Neuronal stem cell (in vitro differentiated cells): ENCODE measurements at regions not wholly inside any gene's neighbourhood (a gene's known extent, or its start where the extent isn't known, plus 50 kb on each side); places are given as distances from the start of the nearest gene placed in this dataset.

Experiments
- DNase-seq: peaks from one replicate; pipeline ENCODE4 v3.0.0-alpha.2; 2013; ENCODE audit warnings: low spot score
- H2AFZ ChIP-seq: one replicate; pipeline ENCODE4 v1.6.1; 2013; ENCODE audit warnings: mild to moderate bottlenecking, low read length, inconsistent platforms
- H2AK5ac ChIP-seq: 2 replicates; pipeline ENCODE4 v1.6.1; 2013; ENCODE audit warnings: low read depth, mild to moderate bottlenecking, inconsistent platforms, low read length, moderate library complexity, mixed read lengths
- H2BK120ac ChIP-seq: 2 replicates; pipeline ENCODE4 v1.6.1; 2013; ENCODE audit warnings: low read depth, mild to moderate bottlenecking, inconsistent platforms, low read length, moderate library complexity, mixed read lengths
- H2BK12ac ChIP-seq: one replicate; pipeline ENCODE4 v1.6.1; 2013; ENCODE audit warnings: low read length, inconsistent platforms
- H2BK15ac ChIP-seq: 2 replicates; pipeline ENCODE4 v1.6.1; 2013; ENCODE audit warnings: mild to moderate bottlenecking, low read length, inconsistent platforms, mixed read lengths
- H2BK5ac ChIP-seq: one replicate; pipeline ENCODE4 v1.6.1; 2013; ENCODE audit warnings: inconsistent platforms, mild to moderate bottlenecking, low read length, moderate library complexity
- H3K14ac ChIP-seq: one replicate; pipeline ENCODE4 v1.6.1; 2013; ENCODE audit warnings: low read length, inconsistent platforms
- H3K18ac ChIP-seq: 2 replicates; pipeline ENCODE4 v1.6.1; 2013; ENCODE audit warnings: low read length, inconsistent platforms
- H3K23ac ChIP-seq: 2 replicates; pipeline ENCODE4 v1.6.1; 2013; ENCODE audit warnings: low read depth, mild to moderate bottlenecking, mixed read lengths, low read length, inconsistent platforms; ENCODE audit not compliant: poor library complexity
- H3K27ac ChIP-seq: replicated peaks from 3 replicates; pipeline ENCODE4 v1.5.1; 2013; ENCODE audit warnings: low read length, inconsistent platforms
- H3K27me3 ChIP-seq, 3 experiments: 2 replicates each; pipeline ENCODE4 v1.6.1; 2013; ENCODE audit warnings: low read length in 3 of 3, mild to moderate bottlenecking in 2 of 3, inconsistent platforms in 1 of 3, low read depth in 1 of 3, mixed read lengths in 1 of 3, moderate library complexity in 1 of 3; ENCODE audit not compliant: control insufficient read depth in 3 of 3, insufficient read depth in 3 of 3
- H3K36me3 ChIP-seq, 2 donors: replicated peaks in 1 of 2; 2 replicates each; pipeline ENCODE4 v1.6.1; 2013; ENCODE audit warnings: low read length in 2 of 2; ENCODE audit not compliant: control insufficient read depth in 2 of 2, insufficient read depth in 2 of 2
- H3K4ac ChIP-seq: 2 replicates; pipeline ENCODE4 v1.6.1; 2013; ENCODE audit warnings: inconsistent platforms, mild to moderate bottlenecking, low read length, moderate library complexity
- H3K4me1 ChIP-seq, 2 donors: 1 replicate in 1 of 2; 2 replicates in 1 of 2; pipeline ENCODE4 v1.6.1; 2013; ENCODE audit warnings: low read length in 2 of 2, low read depth in 1 of 2; ENCODE audit not compliant: control insufficient read depth in 2 of 2, insufficient read depth in 1 of 2
- H3K4me2 ChIP-seq: one replicate; pipeline ENCODE4 v1.6.1; 2013; ENCODE audit warnings: mild to moderate bottlenecking, low read length, inconsistent platforms; ENCODE audit not compliant: insufficient read depth, poor library complexity, severe bottlenecking
- H3K4me3 ChIP-seq, 2 donors: 2 replicates each; pipeline ENCODE4 v1.5.1; 2013; ENCODE audit warnings: low read length in 2 of 2, mild to moderate bottlenecking in 2 of 2, inconsistent platforms in 1 of 2, moderate library complexity in 1 of 2
- H3K79me1 ChIP-seq: one replicate; pipeline ENCODE4 v1.6.1; 2013; ENCODE audit warnings: low read depth, mild to moderate bottlenecking, inconsistent platforms, low read length, moderate library complexity
- H3K9ac ChIP-seq: one replicate; pipeline ENCODE4 v1.6.1; 2013; ENCODE audit warnings: mild to moderate bottlenecking, low read depth, low read length, inconsistent platforms; ENCODE audit not compliant: poor library complexity
- H3K9me3 ChIP-seq, 2 donors: replicated peaks in 1 of 2; 2 replicates each; pipeline versions ENCODE3 to v1.6.1; 2013; ENCODE audit warnings: low read length in 2 of 2, mild to moderate bottlenecking in 2 of 2, inconsistent platforms in 1 of 2, low read depth in 1 of 2, mixed read lengths in 1 of 2, moderate library complexity in 1 of 2; ENCODE audit not compliant: control insufficient read depth in 2 of 2, insufficient read depth in 1 of 2
- H4K8ac ChIP-seq: one replicate; pipeline ENCODE4 v1.6.1; 2013; ENCODE audit warnings: low read depth, mild to moderate bottlenecking, inconsistent platforms, low read length, moderate library complexity
- H4K91ac ChIP-seq: one replicate; pipeline ENCODE4 v1.6.1; 2013; ENCODE audit warnings: low read length, low read depth, mild to moderate bottlenecking, inconsistent platforms; ENCODE audit not compliant: poor library complexity
- WGBS, 2 donors: extraction: QIAGEN DNeasy Blood & Tissue Kit; methylation state at CpG; one replicate each; pipeline ENCODE4 v1.1.7; 2013; ENCODE audit warnings: missing lambda C conversion rate in 2 of 2, mixed read lengths in 1 of 2; ENCODE audit not compliant: insufficient read length in 2 of 2, insufficient replicate concordance in 1 of 2; ENCODE audit errors: extremely low coverage in 2 of 2; 5-methylcytosine and 5-hydroxymethylcytosine counted together

DNA sequence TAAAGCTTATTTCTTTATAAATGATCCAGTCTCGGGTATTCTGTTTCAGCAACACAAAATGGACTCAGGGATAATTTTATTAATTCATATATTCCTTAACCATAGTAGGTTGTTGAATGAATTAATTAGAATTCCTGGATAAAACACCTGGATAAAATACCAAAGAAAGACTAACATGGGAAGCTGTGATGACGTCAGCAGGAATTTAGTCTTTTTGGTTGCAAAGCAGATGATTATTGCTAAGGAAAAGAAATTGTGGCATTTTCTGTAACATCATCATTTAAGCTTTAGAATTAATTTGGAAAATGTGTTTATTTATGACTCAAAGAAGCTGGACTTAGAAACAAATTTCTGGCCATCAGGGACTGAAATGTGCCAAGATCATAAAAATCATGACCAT lies 228.3 kb upstream of the ZBTB20 start:
- no CpG with 5 or more reads among the region's 2 CpGs for WGBS, 2 donors
- Histone ChIP-seq H3K4me2 (no peak overlapping the region), H3K23ac (no peak overlapping the region)

DNA sequence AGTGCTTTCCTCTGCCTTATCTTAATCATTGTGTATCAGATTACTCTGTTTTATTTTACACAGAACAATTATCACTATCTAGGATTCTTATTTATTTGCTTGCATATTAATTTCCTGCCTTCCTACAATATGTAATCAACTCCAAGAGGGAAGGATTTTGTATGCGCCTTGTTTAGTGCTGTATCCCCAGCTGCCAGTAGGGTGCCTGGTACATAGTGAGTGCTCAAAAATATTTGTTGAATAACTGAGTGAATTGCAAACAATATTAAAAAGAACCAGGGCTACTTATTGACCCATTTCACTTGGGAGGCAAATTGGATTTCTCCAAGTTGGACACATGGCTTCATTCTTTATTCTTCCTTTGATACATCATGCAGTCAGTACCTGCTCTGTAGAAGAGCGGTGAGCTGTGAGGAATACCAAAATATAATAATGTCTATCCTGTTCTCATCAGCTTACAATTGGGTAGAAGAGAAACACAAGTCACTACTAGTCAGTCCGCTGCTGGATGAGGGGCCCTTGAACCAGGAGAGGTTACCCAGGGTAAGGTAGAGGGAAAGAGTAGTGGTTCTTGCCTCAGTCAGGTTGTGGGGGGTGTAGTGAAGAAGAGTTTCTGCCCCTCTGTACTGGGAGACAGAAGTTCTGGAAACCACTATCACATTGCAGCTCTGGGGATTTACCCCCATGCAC lies 233.9 kb upstream of the ZBTB20 start:
- Histone ChIP-seq H2AFZ (no peak overlapping the region), H3K27ac (no peak overlapping the region), H3K14ac (no peak overlapping the region), H2BK5ac (no peak overlapping the region), H2BK120ac (no peak overlapping the region), H3K4ac (no peak overlapping the region), H3K27me3 (no peaks in the 10 kb centered on the region), H3K9ac (no peak overlapping the region), H4K91ac (no peak overlapping the region), H2AK5ac (no peak overlapping the region), H3K4me2 (no peak overlapping the region), H2BK12ac (no peak overlapping the region), H3K18ac (no peak overlapping the region), H3K23ac (no peak overlapping the region), H4K8ac (no peak overlapping the region), H3K79me1 (no peaks in the 10 kb centered on the region), H3K9me3 (peaks cover 0 to 3% of the 10 kb centered on the region in 2 donors), H2BK15ac (no peak overlapping the region), H3K36me3 (no peaks in the 10 kb centered on the region), H3K4me3 (no peak overlapping the region), H3K4me1 (peaks cover 2% of the 10 kb centered on the region in 2 donors)
- no peak for DNase-seq
- no CpG with 5 or more reads among the region's 3 CpGs for WGBS, 2 donors

More for the DNA sequence above, 228.3 kb upstream of the ZBTB20 start:
- Histone ChIP-seq H2BK120ac (no peak overlapping the region), H2BK5ac (no peak overlapping the region), H3K4ac (no peak overlapping the region), H4K91ac (no peak overlapping the region), H3K18ac (no peak overlapping the region), H2AK5ac (no peak overlapping the region), H2BK12ac (no peak overlapping the region), H3K4me1 (no peaks in the 10 kb centered on the region), H3K9me3 (peaks cover 0 to 3% of the 10 kb centered on the region in 2 donors), H3K79me1 (no peaks in the 10 kb centered on the region), H3K4me3 (no peak overlapping the region), H2AFZ (no peak overlapping the region), H3K27me3 (no peaks in the 10 kb centered on the region), H3K36me3 (no peaks in the 10 kb centered on the region), H2BK15ac (no peak overlapping the region), H3K27ac (no peak overlapping the region), H3K14ac (no peak overlapping the region), H3K9ac (no peak overlapping the region), H4K8ac (no peak overlapping the region)
- DNase-seq, result no peak

DNA sequence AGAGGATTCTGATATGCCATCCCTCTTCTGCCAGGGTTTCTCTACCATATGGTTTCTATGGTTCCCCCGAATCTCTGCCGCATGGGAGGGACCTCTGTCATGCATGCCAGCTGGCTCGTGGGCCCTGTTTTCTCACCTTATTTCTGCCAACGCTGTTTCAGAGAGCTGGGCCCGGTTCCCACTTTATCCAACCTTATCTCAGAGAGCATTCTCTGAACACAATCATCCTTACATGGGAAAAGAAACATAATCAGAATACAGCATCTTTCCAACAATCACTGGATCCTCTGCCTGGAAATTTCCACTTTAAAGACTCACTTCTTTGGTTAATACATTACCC lies 234.5 kb upstream of the ZBTB20 start:
- no peak overlapping the region for H3K23ac ChIP-seq
- H3K4me1 ChIP-seq, result peaks cover 4 to 7% of the 10 kb centered on the region in 2 donors
- H2BK5ac ChIP-seq, result no peak overlapping the region
- no peak overlapping the region for H2AFZ ChIP-seq
- no peaks in the 10 kb centered on the region for H3K36me3 ChIP-seq
- no peak overlapping the region for H2AK5ac ChIP-seq
- no CpG with 5 or more reads among the region's 5 CpGs for WGBS, 2 donors
- no peak overlapping the region for H3K9ac ChIP-seq
- no peak for DNase-seq
- H3K14ac ChIP-seq, result no peak overlapping the region
- H3K4ac ChIP-seq, result no peak overlapping the region
- H3K18ac ChIP-seq, result no peak overlapping the region
- H4K91ac ChIP-seq, result no peak overlapping the region
- H2BK12ac ChIP-seq, result no peak overlapping the region
- H3K4me2 ChIP-seq, result no peak overlapping the region
- H3K27ac ChIP-seq, result no peak overlapping the region
- H3K79me1 ChIP-seq, result no peaks in the 10 kb centered on the region
- no peaks in the 10 kb centered on the region for H3K27me3 ChIP-seq
- H3K4me3 ChIP-seq, result no peak overlapping the region
- no peak overlapping the region for H4K8ac ChIP-seq
- peaks cover 0 to 3% of the 10 kb centered on the region in 2 donors for H3K9me3 ChIP-seq
- no peak overlapping the region for H2BK120ac ChIP-seq
- no peak overlapping the region for H2BK15ac ChIP-seq

DNA sequence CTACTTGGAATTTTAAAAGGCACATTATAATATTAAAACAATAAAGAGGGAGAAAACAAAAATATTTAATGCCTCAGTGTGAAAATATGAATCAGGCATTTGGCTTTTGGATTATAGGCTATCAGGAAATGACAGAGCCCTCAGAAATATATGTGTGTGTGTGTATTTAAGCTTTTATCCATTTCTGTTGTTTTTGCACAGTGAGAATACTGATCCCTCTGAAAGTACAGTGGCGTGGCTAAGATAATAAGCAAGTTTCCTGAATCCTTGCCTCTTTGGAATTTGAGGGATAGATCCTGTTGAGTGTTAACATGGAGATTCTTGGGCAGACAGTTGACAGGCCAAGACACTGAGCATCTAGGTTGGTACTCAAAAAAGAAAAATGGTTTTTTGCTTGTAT lies 234.8 kb upstream of the ZBTB20 start:
- H2AFZ ChIP-seq, result no peak overlapping the region
- peaks cover 5 to 8% of the 10 kb centered on the region in 2 donors for H3K4me1 ChIP-seq
- no peak overlapping the region for H4K8ac ChIP-seq
- H3K9ac ChIP-seq, result no peak overlapping the region
- no peak overlapping the region for H3K18ac ChIP-seq
- no peak overlapping the region for H4K91ac ChIP-seq
- H3K9me3 ChIP-seq, result peaks cover 0 to 3% of the 10 kb centered on the region in 2 donors
- H3K4me3 ChIP-seq, result no peak overlapping the region
- H2AK5ac ChIP-seq, result no peak overlapping the region
- H2BK5ac ChIP-seq, result no peak overlapping the region
- no peak overlapping the region for H2BK120ac ChIP-seq
- no peak overlapping the region for H3K14ac ChIP-seq
- H3K4me2 ChIP-seq, result no peak overlapping the region
- no peak overlapping the region for H2BK12ac ChIP-seq
- H2BK15ac ChIP-seq, result no peak overlapping the region
- H3K36me3 ChIP-seq, result no peaks in the 10 kb centered on the region
- H3K79me1 ChIP-seq, result no peaks in the 10 kb centered on the region
- no peak overlapping the region for H3K23ac ChIP-seq
- H3K27ac ChIP-seq, result no peak overlapping the region
- DNase-seq, result no peak
- H3K27me3 ChIP-seq, result no peaks in the 10 kb centered on the region
- WGBS, 2 donors, result no CpG with 5 or more reads among the region's 1 CpG
- no peak overlapping the region for H3K4ac ChIP-seq
